Small intestine (tissue), 7 donors: ENCODE measurements at regions not wholly inside any gene's neighbourhood (a gene's known extent, or its start where the extent isn't known, plus 50 kb on each side); places are given as distances from the start of the nearest gene placed in this dataset.

Source experiments
- DNase-seq, 2 donors: peaks; one replicate each; pipeline versions ENCODE4 v3.0.0 to v3.0.0-alpha.2; 2013
- FAIRE-seq: peaks from 2 replicates; lab custom pipeline; 2012; peaks lifted over from hg19 to GRCh38; lab: Jason Lieb, UNC
- H3K27ac ChIP-seq, 3 donors: one replicate each; pipeline ENCODE4 v1.5.1; 2013; ENCODE audit warnings: low read length in 2 of 3, mild to moderate bottlenecking in 2 of 3, control low read depth in 1 of 3, inconsistent platforms in 1 of 3, low read depth in 1 of 3, moderate library complexity in 1 of 3
- H3K27me3 ChIP-seq, 3 donors: one replicate each; pipeline ENCODE4 v1.6.1; 2013; ENCODE audit warnings: low read length in 3 of 3, inconsistent platforms in 1 of 3; ENCODE audit not compliant: control insufficient read depth in 3 of 3, insufficient read depth in 3 of 3
- H3K36me3 ChIP-seq, 3 donors: one replicate each; pipeline ENCODE4 v1.6.1; 2013; ENCODE audit warnings: low read length in 3 of 3, inconsistent platforms in 1 of 3, low read depth in 1 of 3, mild to moderate bottlenecking in 1 of 3, moderate library complexity in 1 of 3; ENCODE audit not compliant: control insufficient read depth in 3 of 3, insufficient read depth in 2 of 3
- H3K4me1 ChIP-seq, 3 donors: one replicate each; pipeline ENCODE4 v1.6.1; 2013; ENCODE audit warnings: low read length in 2 of 3, inconsistent platforms in 1 of 3, low read depth in 1 of 3, mild to moderate bottlenecking in 1 of 3, moderate library complexity in 1 of 3; ENCODE audit not compliant: control insufficient read depth in 3 of 3, insufficient read depth in 2 of 3
- H3K4me3 ChIP-seq, 3 donors: one replicate each; pipeline ENCODE4 v1.5.1; 2013; ENCODE audit warnings: low read length in 3 of 3, control low read depth in 1 of 3, inconsistent platforms in 1 of 3, low read depth in 1 of 3, mild to moderate bottlenecking in 1 of 3, moderate library complexity in 1 of 3
- H3K9me3 ChIP-seq, 2 donors: one replicate each; pipeline ENCODE4 v1.6.1; 2013; ENCODE audit warnings: low read depth in 1 of 2, low read length in 1 of 2; ENCODE audit not compliant: control insufficient read depth in 2 of 2, insufficient read depth in 1 of 2
- WGBS, 3 donors: extraction: QIAGEN DNeasy Blood & Tissue Kit; methylation state at CpG; one replicate each; pipeline ENCODE4 v1.1.7; 2013; 5-methylcytosine and 5-hydroxymethylcytosine counted together
- donor health status: healthy with polysubstance abuse.
- donor health status: control.
- donor health status: control.
- donor health status: Bipolar disorder and iron deficiency.
- donor health status: healthy.

DNA sequence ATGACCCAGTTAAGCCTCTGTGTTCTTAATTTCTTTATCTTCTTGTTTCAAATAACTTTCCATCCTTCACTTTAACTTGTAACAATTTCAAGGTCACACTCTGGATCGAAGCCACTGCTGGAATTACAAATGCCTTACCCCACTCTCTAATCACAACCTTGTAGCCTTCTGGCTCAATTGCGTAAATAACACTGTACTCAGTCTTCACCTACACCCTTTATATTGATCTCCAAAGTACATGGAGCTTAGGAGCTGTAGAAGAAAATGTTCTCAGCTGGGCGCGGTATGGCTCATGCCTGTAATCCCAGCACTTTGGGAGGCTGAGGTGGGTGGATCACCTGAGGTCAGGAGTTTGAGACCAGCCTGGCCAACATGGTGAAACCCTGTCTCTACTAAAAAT, 164.3 kb upstream of the NPSR1 start:
- 85 to 88% (median 88%) methylated on average over 4 of the region's 4 CpGs for WGBS, 3 donors
- no peak for FAIRE-seq

DNA sequence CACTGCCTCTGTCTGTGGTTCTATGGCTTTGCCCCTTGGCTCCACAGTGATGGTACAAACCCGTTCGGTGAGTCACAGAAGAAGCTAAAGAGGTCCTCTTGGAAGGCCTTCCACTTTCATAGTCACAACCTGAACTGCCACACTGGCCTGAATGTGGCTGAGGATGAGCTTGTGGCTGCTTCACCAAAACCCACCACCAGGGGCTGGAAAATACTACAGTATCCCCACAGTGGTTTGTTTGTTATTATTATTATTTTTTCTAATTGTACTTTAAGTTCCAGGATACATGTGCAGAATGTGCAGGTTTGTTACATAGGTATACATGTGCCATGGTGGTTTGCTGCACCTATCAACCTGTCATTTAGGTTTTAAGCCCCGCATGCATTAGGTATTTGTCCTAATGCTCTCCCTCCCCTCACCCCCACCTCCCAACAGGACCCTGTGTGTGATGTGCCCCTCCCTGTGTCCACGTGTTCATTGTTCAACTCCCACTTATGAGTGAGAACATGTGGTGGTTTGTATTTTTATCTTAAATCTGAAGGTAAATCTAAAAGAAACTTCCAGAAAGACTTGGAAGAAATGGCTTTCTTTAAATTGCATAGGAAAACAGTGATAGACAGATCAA, 160.8 kb upstream of the NPSR1 start:
- H3K27me3 ChIP-seq = no peaks in the 10 kb centered on the region
- H3K9me3 ChIP-seq = peaks cover 0 to 2% of the 10 kb centered on the region in 2 donors
- no peaks in the 10 kb centered on the region for H3K36me3 ChIP-seq

More for the DNA sequence above, 164.3 kb upstream of the NPSR1 start:
- DNase-seq = no peak
- Histone ChIP-seq H3K27ac (no peak overlapping the region), H3K27me3 (no peaks in the 10 kb centered on the region), H3K4me1 (no peaks in the 10 kb centered on the region), H3K4me3 (no peak overlapping the region), H3K9me3 (peaks cover 0 to 2% of the 10 kb centered on the region in 2 donors), H3K36me3 (no peaks in the 10 kb centered on the region)

GRCh38 chr7:34501156-34501555, 156.9 kb upstream of the NPSR1 start:
- Histone ChIP-seq H3K9me3 (no peaks in the 10 kb centered on the region), H3K4me3 (no peak overlapping the region), H3K4me1 (no peaks in the 10 kb centered on the region), H3K36me3 (no peaks in the 10 kb centered on the region), H3K27me3 (no peaks in the 10 kb centered on the region), H3K27ac (no peak overlapping the region)
- no peak for DNase-seq
- 12 to 52% (median 23%) methylated on average over 1 of the region's 1 CpG for WGBS, 3 donors
- FAIRE-seq = no peak

More for the DNA sequence above, 160.8 kb upstream of the NPSR1 start:
- no peak for FAIRE-seq
- no peak for DNase-seq
- Histone ChIP-seq H3K4me3 (no peak overlapping the region), H3K27ac (no peak overlapping the region), H3K4me1 (no peaks in the 10 kb centered on the region)
- WGBS, 3 donors = 62 to 71% (median 64%) methylated on average over 4 of the region's 4 CpGs

DNA sequence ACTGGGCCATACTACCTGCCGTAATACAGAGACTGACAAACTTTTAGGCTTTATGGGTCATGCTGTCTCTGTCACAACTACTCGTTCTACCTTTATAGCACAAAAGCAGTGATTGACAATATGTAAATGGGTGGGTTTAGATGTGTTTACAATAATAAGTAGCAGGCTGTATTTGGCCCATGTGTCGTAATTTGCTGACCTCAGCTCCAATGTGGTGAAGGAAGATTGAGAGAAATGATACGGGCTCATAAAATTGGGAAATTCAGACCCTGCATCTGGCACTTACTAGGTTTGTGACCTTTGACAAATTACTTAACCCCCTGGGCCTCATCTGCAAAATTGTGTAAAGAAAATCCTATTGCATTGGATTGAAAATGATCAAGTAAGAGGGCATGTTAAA, 150.8 kb upstream of the NPSR1 start:
- no peak overlapping the region for H3K4me3 ChIP-seq
- FAIRE-seq = no peak
- no peaks in the 10 kb centered on the region for H3K36me3 ChIP-seq
- peaks cover 0 to 2% of the 10 kb centered on the region in 2 donors for H3K9me3 ChIP-seq
- H3K27me3 ChIP-seq = no peaks in the 10 kb centered on the region
- 76 to 87% (median 81%) methylated on average over 4 of the region's 4 CpGs for WGBS, 3 donors
- DNase-seq = no peak
- no peak overlapping the region for H3K27ac ChIP-seq
- H3K4me1 ChIP-seq = no peaks in the 10 kb centered on the region

DNA sequence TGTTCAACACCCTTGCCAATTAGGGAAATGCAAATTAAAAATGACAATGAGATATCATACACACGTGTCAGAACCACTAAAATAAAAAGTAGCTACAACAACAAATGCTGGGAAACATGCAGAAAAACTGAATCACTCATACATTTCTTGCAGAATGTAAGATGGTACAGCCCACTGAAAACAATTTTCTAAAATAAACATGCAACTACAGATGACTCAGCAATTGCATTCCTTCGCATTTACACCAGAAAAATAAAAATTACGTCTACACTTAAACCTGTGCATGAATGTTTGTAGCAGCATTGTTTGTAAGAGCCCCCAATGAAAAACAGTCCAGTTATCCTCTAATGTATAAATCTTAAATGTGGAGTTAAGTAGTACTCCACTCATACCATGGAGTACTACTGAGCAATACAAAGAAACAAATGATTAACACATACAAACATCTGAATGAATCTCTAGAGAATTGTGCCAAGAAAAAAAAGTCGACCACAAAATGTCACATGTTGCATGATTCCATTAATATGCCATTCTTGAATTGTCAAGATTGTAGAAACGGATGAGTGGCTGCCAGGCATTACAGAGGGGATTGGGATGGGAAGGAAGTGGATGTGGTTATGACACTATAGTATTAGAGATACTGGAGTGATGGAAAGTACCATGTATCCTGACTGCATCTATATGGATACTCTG, 134.6 kb upstream of the NPSR1 start:
- no peaks in the 10 kb centered on the region for H3K36me3 ChIP-seq
- H3K4me3 ChIP-seq = no peak overlapping the region
- DNase-seq (no peak), FAIRE-seq (no peak)
- WGBS, 3 donors = 69 to 76% (median 73%) methylated on average over 5 of the region's 5 CpGs
- no peak overlapping the region for H3K27ac ChIP-seq
- peaks cover 0 to 12% of the 10 kb centered on the region in 2 donors for H3K9me3 ChIP-seq
- no peaks in the 10 kb centered on the region for H3K27me3 ChIP-seq
- no peaks in the 10 kb centered on the region for H3K4me1 ChIP-seq

DNA sequence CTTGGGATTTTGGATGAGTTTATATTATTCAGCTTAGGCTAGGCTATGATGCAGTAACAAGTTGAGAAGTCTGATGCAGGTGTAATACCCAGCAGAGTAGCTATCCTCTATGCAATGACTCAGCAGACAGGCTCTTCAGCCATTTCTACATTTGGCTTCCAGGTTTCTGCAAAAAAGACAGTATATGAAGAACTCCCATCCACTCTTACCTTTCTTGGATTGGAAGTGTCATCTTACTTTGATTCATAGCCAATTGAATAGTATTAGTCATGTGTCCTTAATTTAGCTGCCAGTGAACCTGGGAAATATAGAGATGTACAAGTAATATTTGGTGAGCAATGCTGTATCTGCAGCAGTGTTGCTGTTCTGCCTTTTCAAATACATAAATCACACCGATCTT, 127.8 kb upstream of the NPSR1 start:
- H3K4me1 ChIP-seq = no peaks in the 10 kb centered on the region
- peaks cover 0 to 5% of the 10 kb centered on the region in 2 donors for H3K9me3 ChIP-seq
- FAIRE-seq = no peak
- no peak overlapping the region for H3K4me3 ChIP-seq
- 68 to 87% (median 80%) methylated on average over 1 of the region's 1 CpG for WGBS, 3 donors
- no peaks in the 10 kb centered on the region for H3K36me3 ChIP-seq
- H3K27ac ChIP-seq = no peak overlapping the region
- no peak for DNase-seq
- H3K27me3 ChIP-seq = no peaks in the 10 kb centered on the region

GRCh38 chr7:34539003-34539402, 119.0 kb upstream of the NPSR1 start:
- WGBS, 3 donors = 46 to 95% (median 91%) methylated on average over 1 of the region's 1 CpG
- H3K27me3 ChIP-seq = no peaks in the 10 kb centered on the region
- no peak overlapping the region for H3K27ac ChIP-seq
- H3K9me3 ChIP-seq = no peaks in the 10 kb centered on the region
- FAIRE-seq = no peak
- no peaks in the 10 kb centered on the region for H3K4me1 ChIP-seq
- no peaks in the 10 kb centered on the region for H3K36me3 ChIP-seq
- DNase-seq = no peak
- no peak overlapping the region for H3K4me3 ChIP-seq

DNA sequence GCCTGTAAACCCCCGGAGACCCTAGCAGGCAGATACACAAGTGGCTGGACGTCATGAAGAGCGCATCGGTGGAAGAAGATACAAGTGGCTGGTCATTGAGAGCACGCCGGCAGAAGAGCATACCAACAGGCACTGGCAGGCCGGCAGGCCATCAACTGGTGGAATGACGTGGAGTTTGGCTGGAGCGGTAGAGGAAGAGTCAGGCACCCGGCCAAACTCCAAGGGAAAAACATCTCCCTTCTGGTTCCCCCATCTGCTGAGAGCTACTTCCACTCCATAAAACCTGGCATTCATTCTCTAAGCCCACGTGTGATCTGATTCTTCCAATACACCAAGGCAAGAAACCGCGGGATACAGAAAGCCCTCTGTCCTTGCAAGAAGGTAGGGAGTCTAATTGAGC, 113.4 kb upstream of the NPSR1 start:
- H3K27me3 ChIP-seq = no peaks in the 10 kb centered on the region
- WGBS, 3 donors = 91 to 96% (median 92%) methylated on average over 13 of the region's 13 CpGs
- H3K9me3 ChIP-seq = peaks cover 0 to 2% of the 10 kb centered on the region in 2 donors
- FAIRE-seq (no peak), DNase-seq (no peak)
- H3K27ac ChIP-seq = no peak overlapping the region
- H3K4me3 ChIP-seq = no peak overlapping the region
- H3K36me3 ChIP-seq = no peaks in the 10 kb centered on the region
- H3K4me1 ChIP-seq = no peaks in the 10 kb centered on the region
